AG10803 (cell line): ENCODE measurements at regions not wholly inside any gene's neighbourhood (a gene's known extent, or its start where the extent isn't known, plus 50 kb on each side); places are given as distances from the start of the nearest gene placed in this dataset.

Experiments used
- DNase-seq: peaks from one replicate; pipeline ENCODE4 v3.0.0; 2010; ENCODE audit warnings: low read depth
- H3K4me3 ChIP-seq: 2 replicates; pipeline ENCODE4 v1.5.1; 2011; ENCODE audit warnings: mild to moderate bottlenecking, low read length, control low read depth
- CTCF ChIP-seq: conservative IDR thresholded peaks from 2 replicates; pipeline ENCODE4 v1.5.1; 2011; ENCODE audit warnings: mild to moderate bottlenecking, low read length, control low read depth, inconsistent platforms

- H3K4me3 ChIP-seq = no peak overlapping the region
- DNase-seq = no peak
- TF ChIP-seq CTCF = no peak
Measured at GRCh38 chr9:89739916-89740315, 135.1 kb downstream of the GADD45G start.

GRCh38 chr9:89740722-89741121 is 135.9 kb downstream of the GADD45G start:
- no peak for TF ChIP-seq CTCF
- no peak for DNase-seq
- H3K4me3 ChIP-seq = no peak overlapping the region

DNA sequence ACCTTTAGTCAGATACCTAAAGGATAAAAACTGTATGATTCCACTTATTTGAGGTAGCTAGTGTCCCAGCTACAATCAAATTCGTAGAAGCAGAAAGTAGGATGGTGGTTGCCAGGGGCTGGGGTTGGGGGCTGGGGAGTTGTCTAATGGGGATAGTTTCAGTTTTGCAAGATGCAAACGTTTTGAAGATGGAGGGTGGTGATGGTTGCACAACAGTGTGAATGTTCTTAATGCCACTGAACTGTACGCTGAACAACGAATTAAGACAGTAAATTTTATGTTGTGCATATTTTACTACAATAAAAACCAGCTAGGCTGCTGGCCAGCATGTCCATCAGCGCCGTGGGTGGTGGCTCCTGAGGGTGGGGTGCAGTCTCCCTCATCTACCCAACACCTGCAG is 137.8 kb downstream of the GADD45G start:
- no peak overlapping the region for H3K4me3 ChIP-seq
- no peak for DNase-seq
- no peak for TF ChIP-seq CTCF

DNA sequence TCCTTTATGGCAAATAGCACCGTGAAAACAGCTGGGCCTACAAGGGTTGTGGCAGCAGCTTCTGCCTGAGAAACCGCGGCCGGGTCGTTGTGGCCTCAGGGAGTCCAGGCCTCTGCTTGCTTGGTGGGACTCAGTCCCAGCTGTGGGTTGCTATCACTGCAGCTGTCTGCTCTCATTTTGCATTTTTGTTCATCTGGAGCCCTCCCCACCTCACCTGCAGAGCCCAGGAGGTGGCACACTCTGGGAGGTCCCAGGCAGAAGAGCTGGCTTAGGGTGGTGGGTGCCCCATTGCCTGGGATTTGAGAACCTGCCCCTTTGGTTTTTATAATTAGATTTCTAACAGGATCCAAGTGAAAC is 138.4 kb downstream of the GADD45G start:
- TF ChIP-seq CTCF = no peak
- DNase-seq = no peak
- H3K4me3 ChIP-seq = no peak overlapping the region

DNA sequence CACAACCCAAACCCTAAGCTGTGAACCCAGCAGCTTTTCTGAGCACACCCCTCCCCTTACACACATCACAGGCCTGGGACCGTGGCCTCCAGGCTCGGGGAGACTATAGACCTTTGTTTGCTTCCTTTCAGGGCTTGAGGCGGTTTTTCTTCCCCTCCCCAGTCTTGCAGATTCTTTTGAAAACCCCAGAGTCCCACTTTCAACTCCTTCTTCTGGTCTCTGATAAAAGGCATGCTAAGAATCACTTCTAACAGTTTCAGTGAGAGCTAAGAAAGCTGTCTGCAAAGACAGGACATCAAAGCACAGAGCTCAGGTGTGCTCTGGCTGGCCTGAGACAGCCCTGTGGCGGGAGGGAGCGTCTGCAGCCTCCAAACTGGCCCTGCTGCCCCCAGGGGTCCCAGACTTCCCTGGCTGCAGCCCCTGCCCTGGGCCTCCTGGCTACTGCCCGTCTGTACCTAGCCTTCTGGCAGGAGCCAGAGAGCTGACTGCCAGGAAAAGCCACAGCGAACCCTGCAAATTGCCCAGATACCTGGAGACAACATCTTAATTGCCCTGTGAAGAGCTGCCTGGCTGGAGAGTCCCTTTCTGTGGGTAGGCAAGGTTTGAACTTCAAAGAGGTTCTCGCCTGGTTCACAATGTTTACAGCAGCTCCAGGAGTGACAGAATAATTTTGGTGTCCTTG is 138.9 kb downstream of the GADD45G start:
- no peak for DNase-seq
- no peak for TF ChIP-seq CTCF
- H3K4me3 ChIP-seq = no peak overlapping the region

DNA sequence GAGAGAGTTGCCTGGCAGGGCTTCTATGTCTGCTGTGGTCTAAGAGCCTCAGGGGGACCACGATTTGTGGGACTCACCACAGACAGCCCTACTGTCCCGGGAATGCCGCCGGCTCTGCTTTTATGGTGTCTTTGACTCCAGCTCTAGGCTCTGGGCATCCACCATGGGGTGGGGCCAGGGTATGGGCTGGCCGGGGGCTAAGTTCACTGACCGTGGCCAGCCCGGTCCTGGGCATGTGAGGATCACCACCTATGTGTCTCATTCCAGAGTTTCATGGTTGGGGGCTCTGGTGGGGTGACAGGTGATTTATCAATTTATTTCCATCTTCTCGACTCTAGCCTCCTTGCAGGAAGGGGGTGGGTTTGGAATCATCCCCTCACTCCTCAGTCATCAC is 139.4 kb downstream of the GADD45G start:
- no peak for DNase-seq
- H3K4me3 ChIP-seq = no peak overlapping the region
- TF ChIP-seq CTCF = no peak

- TF ChIP-seq CTCF = no peak
- no peak overlapping the region for H3K4me3 ChIP-seq
- DNase-seq = no peak
Measured at GRCh38 chr9:89744730-89745129, 139.9 kb downstream of the GADD45G start.
